Testis (tissue), 2 donors: ENCODE measurements at regions not wholly inside any gene's neighbourhood (a gene's known extent, or its start where the extent isn't known, plus 50 kb on each side); places are given as distances from the start of the nearest gene placed in this dataset.

Experiments
- POLR2A ChIP-seq: fragments of 450-650 bp; IDR thresholded peaks from one replicate; pipeline ENCODE4 v1.6.1; 2017; ENCODE audit warnings: antibody characterized with exemption, mild to moderate bottlenecking, moderate library complexity
- TF ChIP-seq, protein P1 (sequence below), 3 experiments: fragments of 450-650 bp in 2 of 3; fragments of 200-600 bp in 1 of 3; sonication (generic) in 1 of 3; IDR thresholded peaks; one replicate each; pipeline ENCODE4 v1.5.1; 2016 to 2019; ENCODE audit warnings: antibody characterized with exemption in 3 of 3, mild to moderate bottlenecking in 2 of 3, moderate library complexity in 1 of 3

DNA sequence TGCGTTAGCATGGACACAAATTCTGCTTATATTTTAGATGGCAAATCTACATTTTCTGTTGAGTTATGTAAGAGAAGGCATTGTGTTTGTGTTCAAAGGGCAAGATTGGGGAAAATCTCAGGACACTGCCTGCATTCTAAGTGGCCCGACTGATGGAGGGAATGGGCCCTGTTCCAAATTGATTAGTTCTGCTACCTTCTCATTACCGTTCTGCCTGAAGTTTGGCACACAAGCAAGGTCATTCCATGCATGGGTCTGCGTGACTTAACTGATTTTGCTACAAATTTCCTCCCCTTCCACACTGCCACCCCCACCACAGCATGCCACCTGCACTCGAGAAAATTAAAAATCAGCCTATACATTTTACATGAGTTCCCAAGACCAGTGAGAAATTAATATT is 409.9 kb downstream of the BRINP1 start:
- no peak for TF ChIP-seq POLR2A
- TF ChIP-seq, protein P1, sequence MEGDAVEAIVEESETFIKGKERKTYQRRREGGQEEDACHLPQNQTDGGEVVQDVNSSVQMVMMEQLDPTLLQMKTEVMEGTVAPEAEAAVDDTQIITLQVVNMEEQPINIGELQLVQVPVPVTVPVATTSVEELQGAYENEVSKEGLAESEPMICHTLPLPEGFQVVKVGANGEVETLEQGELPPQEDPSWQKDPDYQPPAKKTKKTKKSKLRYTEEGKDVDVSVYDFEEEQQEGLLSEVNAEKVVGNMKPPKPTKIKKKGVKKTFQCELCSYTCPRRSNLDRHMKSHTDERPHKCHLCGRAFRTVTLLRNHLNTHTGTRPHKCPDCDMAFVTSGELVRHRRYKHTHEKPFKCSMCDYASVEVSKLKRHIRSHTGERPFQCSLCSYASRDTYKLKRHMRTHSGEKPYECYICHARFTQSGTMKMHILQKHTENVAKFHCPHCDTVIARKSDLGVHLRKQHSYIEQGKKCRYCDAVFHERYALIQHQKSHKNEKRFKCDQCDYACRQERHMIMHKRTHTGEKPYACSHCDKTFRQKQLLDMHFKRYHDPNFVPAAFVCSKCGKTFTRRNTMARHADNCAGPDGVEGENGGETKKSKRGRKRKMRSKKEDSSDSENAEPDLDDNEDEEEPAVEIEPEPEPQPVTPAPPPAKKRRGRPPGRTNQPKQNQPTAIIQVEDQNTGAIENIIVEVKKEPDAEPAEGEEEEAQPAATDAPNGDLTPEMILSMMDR (IDR thresholded peaks at IDR 0.05), result no peak
